ENCODE measurements at regions not wholly inside any gene's neighbourhood (a gene's known extent, or its start where the extent isn't known, plus 50 kb on each side); places are given as distances from the start of the nearest gene placed in this dataset.

DNA sequence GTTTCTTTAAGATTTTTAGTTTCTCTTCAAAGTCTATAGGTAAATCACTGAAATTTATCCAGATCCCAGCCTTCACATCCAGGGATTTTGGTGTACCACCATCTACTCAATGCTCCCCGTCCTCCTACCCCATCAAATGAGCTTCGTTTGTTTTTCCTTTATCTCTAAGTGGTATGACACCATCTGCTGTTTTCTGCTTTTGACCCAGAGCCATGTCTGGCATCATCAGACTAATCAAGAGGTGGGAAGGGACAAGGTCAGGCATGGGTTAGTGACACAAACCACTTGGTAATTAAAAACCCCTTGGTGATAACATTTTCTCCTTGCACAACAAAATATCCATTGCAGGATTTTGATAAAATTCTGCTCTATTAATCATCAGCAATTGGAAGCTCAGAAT is 92.7 kb upstream of the GOLGA8J start (continued):
- TF ChIP-seq IKZF5 (CRISPR knock-in tag; IDR thresholded peaks at IDR 0.05) (no peak), NR2F6 (IDR thresholded peaks at IDR 0.05) (no peak), NR2F6 (CRISPR knock-in tag; IDR thresholded peaks at IDR 0.05) (no peak), ZNF235 (CRISPR knock-in tag; IDR thresholded peaks at IDR 0.05; ENCODE audit: borderline replicate concordance) (no peak), SALL2 (CRISPR knock-in tag; IDR thresholded peaks at IDR 0.05) (no peak), MIER3 (CRISPR knock-in tag; IDR thresholded peaks at IDR 0.05; ENCODE audit: borderline replicate concordance) (no peak), ZNF609 (CRISPR knock-in tag; IDR thresholded peaks at IDR 0.05; ENCODE audit: borderline replicate concordance) (no peak), MAZ (IDR thresholded peaks at IDR 0.05; ENCODE audit: borderline replicate concordance, low read depth, low read length) (no peak), MAZ (CRISPR knock-in tag; IDR thresholded peaks at IDR 0.05; ENCODE audit: low read depth) (no peak), GTF2F1 (IDR thresholded peaks at IDR 0.05; ENCODE audit: low read length) (no peak), U2AF1 (optimal IDR thresholded peaks at IDR 0.05; ENCODE audit: low read depth, low read length) (no peak), EED (CRISPR knock-in tag; IDR thresholded peaks at IDR 0.05) (no peak)
- TF ChIP-seq, protein P1, sequence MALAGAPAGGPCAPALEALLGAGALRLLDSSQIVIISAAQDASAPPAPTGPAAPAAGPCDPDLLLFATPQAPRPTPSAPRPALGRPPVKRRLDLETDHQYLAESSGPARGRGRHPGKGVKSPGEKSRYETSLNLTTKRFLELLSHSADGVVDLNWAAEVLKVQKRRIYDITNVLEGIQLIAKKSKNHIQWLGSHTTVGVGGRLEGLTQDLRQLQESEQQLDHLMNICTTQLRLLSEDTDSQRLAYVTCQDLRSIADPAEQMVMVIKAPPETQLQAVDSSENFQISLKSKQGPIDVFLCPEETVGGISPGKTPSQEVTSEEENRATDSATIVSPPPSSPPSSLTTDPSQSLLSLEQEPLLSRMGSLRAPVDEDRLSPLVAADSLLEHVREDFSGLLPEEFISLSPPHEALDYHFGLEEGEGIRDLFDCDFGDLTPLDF (CRISPR knock-in tag; IDR thresholded peaks at IDR 0.05), result no peak
